NCI-H82 (cell line): ENCODE measurements at regions not wholly inside any gene's neighbourhood (a gene's known extent, or its start where the extent isn't known, plus 50 kb on each side); places are given as distances from the start of the nearest gene placed in this dataset.
"Not testable (repeated sequence)": the region's sequence is repeated elsewhere in the genome, so short reads cannot be mapped to it uniquely, and the experiment has no call there.

Source experiments
- DNase-seq: peaks from one replicate; lab custom pipeline; 2025; lab: John Stamatoyannopoulos, UW

GRCh38 chr2:143856978-143857377 is 662.9 kb downstream of the ZEB2 start:
- DNase-seq: no peak

- peak; percentile 80 for DNase-seq
These were observed 667.2 kb downstream of the ZEB2 start for GRCh38 chr2:143852759-143853158.

GRCh38 chr2:143850084-143850483 is 669.8 kb downstream of the ZEB2 start:
- DNase-seq: no peak

GRCh38 chr2:143847257-143847656 is 672.7 kb downstream of the ZEB2 start:
- no peak for DNase-seq

- no peak for DNase-seq
These were observed 674.9 kb downstream of the ZEB2 start for GRCh38 chr2:143844986-143845385.

GRCh38 chr2:143843686-143844085 is 676.2 kb downstream of the ZEB2 start:
- DNase-seq: no peak

- DNase-seq: no peak
These were observed 677.1 kb downstream of the ZEB2 start for GRCh38 chr2:143842836-143843235.

- DNase-seq: peak; percentile 30
These were observed 678.0 kb downstream of the ZEB2 start for GRCh38 chr2:143841935-143842334.

GRCh38 chr2:143840601-143841000 is 679.3 kb downstream of the ZEB2 start:
- DNase-seq: no peak

GRCh38 chr2:143840194-143840593 is 679.7 kb downstream of the ZEB2 start:
- DNase-seq: no peak

- DNase-seq: no peak
These were observed 680.5 kb downstream of the ZEB2 start for GRCh38 chr2:143839456-143839855.

GRCh38 chr2:143837055-143837454 is 682.9 kb downstream of the ZEB2 start:
- not testable (repeated sequence) for DNase-seq

- DNase-seq: no peak
These were observed 684.4 kb downstream of the ZEB2 start for GRCh38 chr2:143835481-143835880.

- no peak for DNase-seq
These were observed 686.8 kb downstream of the ZEB2 start for GRCh38 chr2:143833015-143833660.

GRCh38 chr2:143830476-143830875 is 689.4 kb downstream of the ZEB2 start:
- no peak for DNase-seq

GRCh38 chr2:143828763-143829537 is 691.0 kb downstream of the ZEB2 start:
- DNase-seq: peak; percentile 65

GRCh38 chr2:143824791-143825190 is 695.1 kb downstream of the ZEB2 start:
- DNase-seq: peak; percentile 50

- DNase-seq: peak; percentile 11
These were observed 694.7 kb downstream of the ARHGAP15 start for GRCh38 chr2:143823876-143824275.

- peak; percentile 36 for DNase-seq
These were observed 694.1 kb downstream of the ARHGAP15 start for GRCh38 chr2:143823296-143823695.

GRCh38 chr2:143822736-143823135 is 693.5 kb downstream of the ARHGAP15 start:
- DNase-seq: no peak

GRCh38 chr2:143819764-143820163 is 690.5 kb downstream of the ARHGAP15 start:
- DNase-seq: no peak

GRCh38 chr2:143819190-143819735 is 690.0 kb downstream of the ARHGAP15 start:
- no peak for DNase-seq
